Stimulated activated CD8-positive, alpha-beta memory T cell treated with anti-CD3 and anti-CD28 coated beads, Interleukin-4, amount 100 ng/mL, for 24 hours (primary cell): ENCODE measurements at regions not wholly inside any gene's neighbourhood (a gene's known extent, or its start where the extent isn't known, plus 50 kb on each side); places are given as distances from the start of the nearest gene placed in this dataset.
"Not testable (repeated sequence)": the region's sequence is repeated elsewhere in the genome, so short reads cannot be mapped to it uniquely, and the experiment has no call there.

Experiments used
- DNase-seq: peaks from one replicate; pipeline ENCODE4 v3.0.0-alpha.2; 2020; ENCODE audit warnings: low read depth

DNA sequence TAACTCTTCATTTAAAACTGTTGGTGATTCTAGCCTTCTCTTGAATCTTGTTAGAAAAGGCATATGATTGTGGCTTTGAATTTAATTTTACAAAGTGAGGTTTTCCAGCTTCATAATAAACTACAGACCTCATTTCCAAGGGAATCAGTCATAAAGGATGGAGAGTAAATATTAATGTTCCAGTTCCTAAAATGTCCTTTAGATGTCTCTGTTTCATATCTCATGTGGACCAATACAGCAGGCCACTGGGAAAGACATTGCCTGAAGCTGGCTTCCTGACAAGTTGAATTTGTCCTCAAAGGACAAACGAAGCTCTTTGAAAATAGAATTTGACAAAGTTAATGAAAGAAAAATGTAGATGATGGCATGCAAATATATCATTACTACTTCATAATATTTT lies 125.4 kb downstream of the ZNF330 start:
- DNase-seq: no peak

DNA sequence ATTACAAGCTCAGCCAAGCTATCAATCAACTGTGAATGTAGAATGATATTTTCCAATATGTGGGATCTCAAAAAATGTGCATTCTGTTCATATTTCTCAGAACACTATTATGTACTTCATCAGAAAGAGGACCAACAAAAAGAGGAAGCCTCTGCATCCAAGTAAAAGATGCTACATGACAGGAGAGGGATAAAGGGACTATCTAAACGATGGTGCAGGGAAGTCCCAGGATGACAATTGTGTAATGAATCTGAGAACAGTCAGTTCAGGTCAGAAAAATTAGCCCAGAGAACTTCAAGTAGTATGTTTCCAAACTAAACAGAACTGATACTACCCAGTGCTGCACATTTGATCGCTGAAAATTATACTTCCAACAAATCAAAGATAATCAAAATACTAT lies 127.0 kb downstream of the ZNF330 start:
- no peak for DNase-seq

DNA sequence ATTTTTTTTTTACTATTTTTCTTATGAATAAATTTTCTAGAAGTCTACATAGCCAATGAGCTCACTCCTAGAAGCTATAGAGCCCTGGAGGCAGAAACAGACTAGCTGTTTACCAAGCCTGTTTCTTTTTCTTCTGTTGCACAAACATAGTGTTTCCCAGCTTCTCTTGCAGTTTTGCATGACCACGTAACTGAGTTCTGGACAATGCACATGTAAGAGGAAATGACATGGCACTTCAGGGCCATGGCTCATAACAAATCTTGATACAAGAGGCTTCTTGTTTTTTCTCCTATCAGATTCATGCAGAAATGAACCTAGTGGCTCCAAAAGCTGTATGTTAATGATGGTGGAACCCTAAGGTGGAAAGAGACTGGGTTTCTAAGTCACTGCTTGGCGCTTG lies 127.4 kb downstream of the ZNF330 start:
- DNase-seq: no peak

DNA sequence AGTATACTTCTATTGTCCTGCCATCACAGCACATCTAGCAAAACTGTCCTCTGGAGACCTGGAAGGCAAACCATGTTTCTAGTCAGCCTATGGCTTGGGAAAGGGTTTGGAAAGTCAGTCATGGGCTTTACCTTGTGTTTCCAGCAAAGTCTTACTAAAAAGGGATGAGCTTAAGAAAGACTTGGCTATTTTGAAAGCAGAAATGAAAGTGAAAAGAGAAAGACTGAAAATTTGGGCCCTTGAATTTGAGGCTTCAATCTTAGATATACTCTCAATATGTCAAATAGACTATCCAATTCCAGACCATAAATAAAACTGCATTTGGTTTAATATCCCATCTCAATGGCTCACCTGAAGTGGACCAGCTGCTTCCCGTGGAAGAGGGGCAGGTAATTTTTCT lies 127.9 kb downstream of the ZNF330 start:
- no peak for DNase-seq

DNA sequence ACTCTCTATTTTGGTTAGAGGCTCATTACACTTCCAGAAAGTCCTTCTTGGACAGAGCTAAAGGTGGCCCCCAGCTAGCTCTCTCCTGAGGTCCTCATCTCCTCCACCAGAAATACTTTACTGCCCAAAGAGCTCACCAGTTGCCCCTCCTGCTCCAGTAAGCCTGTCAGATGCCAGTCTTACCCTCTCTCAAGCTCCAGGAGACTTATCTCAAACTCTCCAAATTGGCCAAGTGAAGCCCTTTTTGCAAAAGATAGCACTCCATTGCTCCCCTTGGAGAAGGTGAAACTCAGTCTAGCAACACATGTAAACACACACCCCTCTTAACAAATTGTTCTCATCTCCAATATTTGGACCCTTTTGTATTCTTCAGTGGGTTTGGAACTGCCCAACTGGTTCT lies 128.5 kb downstream of the ZNF330 start:
- DNase-seq: no peak

DNA sequence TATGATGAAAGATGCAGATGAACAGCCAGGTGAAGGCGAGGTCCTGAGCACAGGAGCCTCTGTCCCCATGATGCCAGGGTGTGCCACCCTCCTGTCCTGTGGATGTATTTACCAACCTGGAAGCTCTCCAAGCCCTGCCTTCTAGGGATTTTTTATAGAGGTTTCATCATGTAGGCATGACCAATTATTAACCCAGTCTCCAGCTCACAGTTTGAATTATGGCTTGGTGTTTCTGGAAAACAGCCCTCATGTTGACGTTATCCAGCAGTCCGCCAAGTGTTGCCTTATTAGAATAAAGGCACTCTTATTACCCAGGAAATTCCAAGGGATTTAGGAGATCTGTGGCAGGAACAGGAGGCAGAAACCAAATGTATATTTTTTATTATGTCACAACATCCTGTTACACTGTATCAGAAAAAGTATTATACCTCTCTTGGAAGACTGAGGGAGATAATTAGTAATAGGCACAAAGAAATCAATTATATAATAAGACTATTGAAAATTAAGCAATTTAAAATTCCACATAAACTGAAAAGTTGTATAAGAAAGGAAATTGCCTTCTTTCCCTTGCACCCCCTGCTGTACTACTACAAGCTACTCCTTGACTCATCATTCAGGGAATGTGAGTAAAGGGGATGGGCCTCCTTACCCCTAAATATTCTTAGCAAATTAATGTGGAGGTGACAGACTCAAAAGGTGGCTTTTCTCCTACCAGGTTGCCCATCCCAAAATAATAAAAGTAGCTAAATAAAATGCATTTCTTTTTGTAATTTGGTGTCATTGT lies 129.6 kb downstream of the ZNF330 start:
- no peak for DNase-seq

DNA sequence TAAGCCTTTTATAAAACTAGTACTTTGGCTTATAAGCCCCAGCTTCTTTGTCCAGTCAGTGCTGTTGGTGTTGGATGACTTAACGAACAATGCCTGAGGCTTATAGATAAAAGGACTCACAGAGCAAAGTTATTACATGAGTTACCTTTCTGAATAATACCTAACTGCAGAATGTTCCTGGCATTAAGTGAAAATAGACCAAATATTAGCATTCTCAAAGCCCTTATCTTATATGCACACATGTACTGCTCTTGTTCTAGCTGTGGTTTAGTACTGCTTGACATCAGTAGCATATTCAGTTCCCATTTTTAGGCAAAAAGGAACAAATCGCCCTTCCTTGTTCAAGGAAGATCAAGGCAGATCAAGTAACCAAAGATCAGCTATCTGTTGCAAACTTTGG lies 131.6 kb downstream of the ZNF330 start:
- DNase-seq: no peak

DNA sequence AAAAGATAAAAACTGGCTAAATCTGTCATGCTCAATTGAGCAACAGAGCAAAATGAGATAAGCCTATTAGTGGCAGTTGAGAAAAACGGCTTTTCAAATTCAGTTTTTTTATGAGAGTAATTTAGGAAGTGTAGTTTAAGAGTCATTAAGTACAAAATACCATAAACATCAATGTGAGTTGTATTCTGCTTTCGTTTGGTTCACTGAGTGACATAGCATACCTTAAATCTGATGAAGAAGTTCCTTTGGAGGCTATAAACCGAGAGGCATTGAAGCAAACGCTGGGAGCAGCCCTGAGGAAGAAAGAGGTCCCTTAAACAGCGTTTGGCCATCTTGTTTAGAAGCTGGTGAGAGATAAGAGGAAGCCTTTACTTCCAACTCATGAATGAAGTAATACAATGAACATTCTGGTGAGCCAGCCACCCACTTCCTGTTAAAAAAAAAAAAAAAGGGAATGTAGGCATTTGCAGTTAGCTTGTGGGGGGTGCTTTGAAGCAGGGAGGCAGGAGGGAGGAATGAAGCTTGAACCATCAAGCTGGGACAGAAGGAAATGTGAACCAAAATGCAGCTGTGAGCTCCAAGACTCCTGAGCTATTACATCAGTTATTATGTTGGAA lies 132.3 kb downstream of the ZNF330 start:
- DNase-seq: no peak

DNA sequence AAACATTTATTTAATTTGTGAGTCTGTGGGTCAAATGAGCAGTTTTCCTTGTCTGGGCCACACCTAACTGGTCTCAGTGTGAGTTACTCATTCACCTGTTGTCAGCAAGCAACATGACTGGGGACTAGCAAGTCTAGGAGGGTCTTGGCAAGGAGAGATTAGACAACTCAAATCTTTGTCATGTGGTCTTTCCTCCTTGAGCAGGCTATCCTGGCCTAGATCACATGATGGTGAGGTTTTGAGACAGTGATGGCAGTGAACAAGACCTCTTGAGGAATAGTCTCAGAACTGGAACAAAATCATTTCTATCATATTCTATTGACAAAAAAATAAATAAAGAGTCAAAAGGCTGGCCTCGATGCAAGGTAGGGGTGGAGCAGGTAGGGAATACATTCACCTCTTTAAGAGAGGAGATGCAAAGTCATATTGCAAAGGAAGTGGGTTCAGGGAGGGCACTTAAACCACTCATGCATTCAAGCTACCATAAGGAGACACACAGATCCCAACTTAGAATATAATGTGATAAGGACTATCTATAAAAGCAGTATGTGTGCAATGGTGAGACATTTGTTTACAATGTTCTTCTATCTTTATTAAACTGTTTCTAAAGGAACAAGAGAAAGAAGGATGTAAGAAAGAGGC lies 135.7 kb downstream of the ZNF330 start:
- no peak for DNase-seq

DNA sequence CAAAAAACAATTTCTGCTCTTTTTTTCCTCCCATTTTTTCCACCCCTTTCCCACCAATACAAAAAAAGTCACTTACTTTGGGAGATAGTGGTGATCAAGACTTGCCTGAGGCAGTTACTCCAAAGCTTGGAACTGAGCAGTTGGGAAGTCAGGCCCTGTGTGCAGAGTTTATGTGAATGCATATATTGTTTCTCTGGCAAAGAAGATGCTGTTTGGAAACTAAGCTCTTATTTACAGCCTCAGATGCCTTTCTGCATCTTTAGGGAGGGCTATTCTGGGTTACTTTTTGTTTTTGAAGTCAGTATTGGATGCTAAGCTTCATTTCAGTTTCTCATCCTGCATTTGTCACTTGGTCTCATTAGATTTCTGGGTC lies 136.3 kb downstream of the ZNF330 start:
- DNase-seq: no peak

DNA sequence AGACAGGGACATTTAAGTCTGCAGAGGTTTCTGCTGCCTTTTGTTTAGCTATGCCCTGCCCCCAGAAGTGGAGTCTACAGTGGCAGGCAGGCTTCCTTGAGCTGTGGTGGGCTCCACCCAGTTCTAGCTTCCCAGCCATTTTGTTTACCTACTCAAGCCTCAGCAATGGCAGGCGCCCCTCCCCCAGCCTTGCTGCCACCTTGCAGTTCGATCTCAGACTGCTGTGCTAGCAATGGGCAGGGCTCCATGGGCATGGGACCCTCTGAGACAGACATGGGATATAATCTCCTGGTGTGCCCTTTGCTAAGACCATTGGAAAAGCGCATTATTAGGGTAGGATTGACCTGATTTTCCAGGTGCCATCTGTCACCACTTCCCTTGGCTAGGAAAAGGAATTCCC lies 147.5 kb downstream of the ZNF330 start:
- not testable (repeated sequence) for DNase-seq

DNA sequence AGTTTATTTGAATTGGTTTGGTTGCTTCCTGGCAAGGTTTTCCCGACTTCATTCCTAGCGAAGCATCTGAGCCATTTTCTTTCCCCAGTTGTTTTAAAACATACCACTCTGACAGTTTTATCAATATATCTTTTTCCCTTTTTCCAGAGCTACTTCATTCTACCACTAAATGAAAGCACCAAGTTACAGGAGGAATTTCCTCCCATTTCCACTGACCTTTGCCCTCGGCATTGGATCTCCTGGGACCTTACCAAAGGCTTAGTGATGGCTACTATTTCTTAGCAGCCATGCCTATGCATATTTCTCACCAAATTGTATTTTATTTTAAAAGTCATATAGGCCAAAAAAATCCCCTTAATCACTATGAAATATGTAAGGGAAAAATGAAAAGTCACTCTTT lies 150.5 kb downstream of the ZNF330 start:
- DNase-seq: no peak

DNA sequence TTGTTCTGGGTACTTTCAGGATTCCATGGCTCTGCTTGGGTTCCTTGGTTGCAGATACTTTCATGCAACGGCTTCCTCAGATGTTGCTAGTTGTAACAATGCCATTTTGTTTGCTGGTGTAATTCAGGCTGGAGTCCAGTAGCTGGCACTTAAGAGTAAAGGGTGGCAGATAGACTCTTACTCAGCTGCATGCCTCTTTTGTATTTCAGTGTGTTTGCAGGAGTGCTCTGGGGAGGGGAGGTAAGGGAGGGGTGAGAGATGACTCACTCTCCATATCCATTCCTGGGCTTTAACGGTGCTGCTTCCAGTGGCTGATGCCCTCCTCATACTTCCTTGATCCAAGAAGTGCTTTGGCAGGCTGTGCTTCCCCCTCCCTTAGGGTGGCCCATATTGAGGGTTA lies 155.2 kb downstream of the ZNF330 start:
- DNase-seq: no peak

DNA sequence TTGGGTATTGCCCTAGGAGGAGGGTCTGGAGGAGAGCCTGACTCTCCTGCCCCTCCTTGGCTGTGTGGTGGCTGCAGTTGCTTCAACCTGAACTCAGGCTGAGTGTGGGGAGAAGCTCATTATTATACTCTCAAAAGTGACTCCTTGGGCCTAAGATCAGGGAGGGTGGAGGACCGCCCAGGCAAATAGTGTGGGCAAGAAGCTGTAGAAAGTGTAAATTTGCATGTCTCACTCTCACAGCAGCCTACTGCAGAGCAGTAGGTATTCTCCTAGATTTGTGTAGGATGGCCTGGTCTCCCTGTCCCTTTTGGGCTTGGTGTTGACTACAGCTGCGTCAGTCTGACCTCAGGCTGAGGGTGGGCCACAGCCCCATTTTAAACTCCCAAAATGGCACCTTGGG lies 156.1 kb downstream of the ZNF330 start:
- DNase-seq: no peak

DNA sequence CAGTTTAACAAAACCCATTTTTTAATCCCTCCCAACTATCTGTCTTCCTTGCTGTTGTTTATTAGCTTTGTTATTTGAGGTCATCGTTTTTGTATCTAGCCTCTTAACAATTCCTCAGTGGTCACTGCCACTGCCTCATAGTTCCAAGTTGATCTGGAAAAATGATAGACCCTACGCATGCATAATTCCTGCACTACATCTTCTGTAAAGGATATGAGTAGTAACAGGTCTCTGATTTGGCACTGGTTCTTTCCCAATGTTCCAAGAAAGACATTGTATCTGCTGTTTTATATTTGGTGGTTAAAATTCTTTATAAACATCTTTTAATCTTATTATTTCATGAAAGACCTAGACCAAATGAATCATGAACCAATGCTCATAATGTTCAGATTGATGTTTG lies 166.6 kb downstream of the ZNF330 start:
- DNase-seq: no peak

DNA sequence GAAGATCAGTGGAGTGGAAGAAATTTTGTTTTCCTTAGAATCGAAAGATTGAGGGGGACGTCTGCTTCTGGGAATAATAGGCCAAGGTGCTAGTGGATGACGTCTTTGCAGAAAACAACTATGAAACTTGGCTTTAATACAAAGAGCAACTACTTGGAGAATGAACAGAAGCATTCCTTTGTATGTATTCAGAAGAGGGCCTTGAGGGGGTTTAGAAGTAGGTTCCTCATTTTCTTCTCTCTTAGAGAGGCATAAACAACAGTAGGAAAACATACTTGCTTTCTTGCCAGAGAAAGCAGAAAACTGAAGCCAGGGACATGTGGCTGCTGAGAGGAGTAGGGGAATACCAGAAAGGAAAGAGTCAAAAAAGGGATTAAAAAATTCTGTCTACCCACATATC lies 167.8 kb downstream of the ZNF330 start:
- no peak for DNase-seq

DNA sequence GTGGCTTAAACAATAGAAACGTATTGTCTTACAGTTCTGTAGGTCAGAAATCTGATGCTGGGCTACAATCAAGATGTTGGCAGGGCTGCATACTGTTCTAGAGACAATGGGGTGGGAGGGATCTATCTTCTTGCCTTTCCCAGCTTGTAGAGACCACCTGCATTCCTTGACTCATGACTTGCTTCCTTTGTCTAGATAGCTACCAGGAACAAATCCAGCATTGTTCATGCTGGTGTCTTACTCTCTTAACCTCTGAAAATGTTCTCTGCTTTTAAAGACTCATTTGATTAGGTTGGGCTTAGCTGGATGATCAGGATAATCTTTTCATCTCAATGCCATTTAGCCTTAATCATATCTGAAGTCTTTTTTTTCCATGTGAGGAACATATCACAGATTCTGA lies 169.0 kb downstream of the ZNF330 start:
- no peak for DNase-seq

DNA sequence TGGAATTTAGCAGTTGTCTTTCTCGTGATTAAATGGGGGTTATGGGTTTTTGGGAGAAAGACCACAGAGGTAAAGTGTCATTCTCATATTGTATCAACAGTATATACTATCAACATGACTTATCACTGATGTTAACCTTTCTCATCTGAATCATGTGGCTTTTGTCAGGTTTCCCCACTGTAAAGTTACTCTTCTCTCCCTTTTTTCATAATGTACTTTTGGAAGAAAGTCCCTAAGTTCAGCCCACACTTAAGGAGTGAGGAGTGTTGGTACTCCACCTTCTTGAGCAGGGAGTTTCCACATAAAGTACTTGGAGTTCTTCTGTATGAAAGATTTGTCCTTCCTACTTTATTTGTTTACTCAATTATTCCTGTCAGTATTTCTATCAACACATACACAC lies 169.9 kb downstream of the ZNF330 start:
- DNase-seq: no peak

DNA sequence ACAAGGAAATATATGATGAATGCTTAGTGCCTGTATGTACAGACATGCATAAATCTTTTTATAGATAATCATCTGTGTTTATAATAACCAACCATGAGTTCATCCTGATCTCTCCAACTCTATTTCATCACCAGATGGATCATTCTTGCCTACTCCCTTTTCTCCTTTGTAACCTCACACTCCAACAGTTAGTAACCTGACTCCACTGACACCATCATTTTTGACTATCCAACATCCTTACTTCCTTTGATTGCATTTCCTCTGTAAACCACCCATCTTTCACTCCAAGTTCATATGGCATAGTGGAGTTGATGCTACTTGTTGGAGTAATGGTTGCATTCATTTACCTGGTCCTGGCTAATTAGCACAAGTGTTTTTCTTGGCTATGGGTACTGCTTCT lies 170.6 kb downstream of the ZNF330 start:
- no peak for DNase-seq

DNA sequence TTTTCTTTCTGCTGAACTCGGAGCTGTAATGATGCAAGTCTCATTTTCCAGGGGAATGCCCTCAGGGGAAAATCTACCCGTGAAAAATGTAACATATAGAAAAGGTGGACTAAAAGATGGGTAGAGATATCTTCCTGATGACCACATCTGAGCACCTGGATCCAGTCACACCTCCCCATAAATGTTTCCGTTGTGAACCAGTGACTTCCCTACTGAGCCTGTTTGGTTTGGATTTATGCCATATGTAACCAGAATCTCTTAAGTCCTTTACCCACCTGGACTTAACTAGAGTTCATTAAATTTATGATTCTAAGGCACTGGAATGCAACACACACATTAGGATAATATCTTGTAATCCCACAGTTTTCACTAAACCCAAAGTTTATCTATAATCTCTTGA lies 171.1 kb downstream of the ZNF330 start:
- no peak for DNase-seq

DNA sequence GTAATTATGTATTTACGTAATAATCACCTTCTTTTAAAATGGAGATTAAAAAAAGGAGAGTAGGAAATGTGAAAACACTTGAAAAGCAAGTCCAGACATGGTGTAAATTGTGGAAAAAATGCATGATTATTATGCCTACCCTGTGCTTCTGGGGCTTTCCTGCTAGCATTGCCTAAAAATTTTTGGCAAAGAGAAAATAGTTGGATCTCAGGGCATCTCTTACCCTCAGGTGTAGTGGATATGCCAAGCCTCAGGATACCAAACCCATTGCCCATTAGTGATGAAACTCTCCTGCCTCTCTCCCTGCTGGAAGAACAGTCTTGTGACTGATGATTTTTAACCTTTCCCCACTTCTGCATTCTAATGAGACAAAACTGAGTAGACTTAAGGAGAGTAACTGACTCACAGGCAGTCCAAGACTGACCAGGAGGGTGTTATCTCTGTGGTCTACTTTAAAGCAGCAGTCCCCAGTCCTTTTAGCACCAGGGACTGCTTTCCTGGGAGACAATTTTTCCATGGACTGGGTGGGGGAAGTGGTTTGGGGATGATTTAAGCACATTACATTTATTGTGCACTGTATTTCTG lies 174.6 kb downstream of the ZNF330 start:
- no peak for DNase-seq

DNA sequence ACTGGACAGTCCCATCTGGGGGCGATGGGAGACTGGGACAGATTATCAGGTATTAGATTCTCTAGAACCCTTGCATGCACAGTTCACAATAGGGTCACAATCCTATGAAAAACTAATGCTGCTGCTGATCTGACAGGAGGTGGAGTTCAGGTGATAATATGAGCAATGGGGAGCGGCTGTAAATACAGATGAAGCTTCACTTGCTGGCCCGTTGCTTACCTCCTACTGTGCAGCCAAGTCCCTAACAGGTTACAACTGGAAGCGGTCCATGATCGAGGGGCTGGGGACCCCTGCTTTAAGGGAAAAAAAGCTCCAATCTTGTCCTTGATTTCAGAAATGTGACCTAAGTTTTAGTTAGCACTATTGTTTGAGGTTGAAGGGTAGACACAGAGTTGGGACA lies 175.2 kb downstream of the ZNF330 start:
- no peak for DNase-seq

DNA sequence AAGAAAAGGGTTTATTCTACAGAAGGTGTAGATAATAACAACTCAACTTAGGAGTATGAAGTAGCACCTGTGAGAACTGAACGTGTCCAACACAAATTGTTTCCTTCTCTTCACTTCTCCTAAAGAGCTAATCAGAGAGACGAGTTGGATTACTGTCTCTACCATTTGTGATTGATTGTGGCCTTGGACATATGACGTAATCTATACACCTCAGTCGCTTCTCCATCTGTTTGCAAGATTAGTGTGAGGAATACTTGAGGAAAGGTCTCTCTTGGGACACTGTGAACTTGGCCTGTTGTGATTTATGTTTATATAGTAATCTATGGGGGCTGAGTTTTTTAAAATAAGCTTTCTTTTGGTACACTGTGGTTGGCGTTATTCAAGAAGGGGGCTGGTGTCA lies 182.0 kb downstream of the ZNF330 start:
- DNase-seq: no peak
